ENCODE measurements at regions not wholly inside any gene's neighbourhood (a gene's known extent, or its start where the extent isn't known, plus 50 kb on each side); places are given as distances from the start of the nearest gene placed in this dataset.
"Not testable (repeated sequence)": the region's sequence is repeated elsewhere in the genome, so short reads cannot be mapped to it uniquely, and the experiment has no call there.

DNA sequence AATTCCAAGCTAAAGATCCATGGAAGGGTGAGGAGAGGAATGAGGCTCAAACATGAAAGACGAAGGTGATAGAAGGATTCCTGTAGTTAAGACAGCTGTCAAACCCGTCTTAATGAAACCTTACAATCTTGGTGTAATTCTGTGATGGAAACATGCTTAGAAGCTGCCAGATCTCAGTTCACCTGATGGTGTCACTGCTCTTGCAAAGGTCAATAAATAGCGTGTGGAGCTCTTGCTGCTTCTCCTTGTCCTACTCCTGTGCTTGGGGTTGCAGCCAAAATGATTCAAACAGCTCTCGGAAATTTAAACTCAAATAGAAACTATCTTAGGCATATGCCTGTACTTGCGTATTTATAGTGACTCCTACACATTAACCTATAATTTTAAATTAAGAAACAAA, 1705.0 kb downstream of the OLFM4 start:
- ATAC-seq = no peak

DNA sequence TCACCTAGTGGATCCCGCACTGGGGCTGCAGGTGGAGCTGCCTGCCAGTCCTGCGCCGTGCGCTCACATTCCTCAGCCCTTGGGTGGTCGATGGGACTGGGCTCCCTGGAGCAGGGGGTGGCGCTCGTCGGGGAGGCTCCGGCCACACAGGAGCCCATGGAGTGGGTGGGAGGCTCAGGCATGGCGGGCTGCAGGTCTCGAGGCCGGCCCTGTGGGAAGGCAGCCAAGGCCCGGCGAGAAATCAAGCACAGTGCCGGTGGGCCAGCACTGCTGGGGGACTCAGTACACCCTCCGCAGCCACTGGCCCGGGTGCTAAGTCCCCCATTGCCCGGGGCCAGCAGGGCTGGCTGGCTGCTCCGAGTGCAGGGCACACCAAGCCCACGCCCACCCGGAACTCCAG, 1708.6 kb downstream of the OLFM4 start:
- not testable (repeated sequence) for ATAC-seq

More for the DNA sequence above, 1705.0 kb downstream of the OLFM4 start:
- TF ChIP-seq, protein P1, sequence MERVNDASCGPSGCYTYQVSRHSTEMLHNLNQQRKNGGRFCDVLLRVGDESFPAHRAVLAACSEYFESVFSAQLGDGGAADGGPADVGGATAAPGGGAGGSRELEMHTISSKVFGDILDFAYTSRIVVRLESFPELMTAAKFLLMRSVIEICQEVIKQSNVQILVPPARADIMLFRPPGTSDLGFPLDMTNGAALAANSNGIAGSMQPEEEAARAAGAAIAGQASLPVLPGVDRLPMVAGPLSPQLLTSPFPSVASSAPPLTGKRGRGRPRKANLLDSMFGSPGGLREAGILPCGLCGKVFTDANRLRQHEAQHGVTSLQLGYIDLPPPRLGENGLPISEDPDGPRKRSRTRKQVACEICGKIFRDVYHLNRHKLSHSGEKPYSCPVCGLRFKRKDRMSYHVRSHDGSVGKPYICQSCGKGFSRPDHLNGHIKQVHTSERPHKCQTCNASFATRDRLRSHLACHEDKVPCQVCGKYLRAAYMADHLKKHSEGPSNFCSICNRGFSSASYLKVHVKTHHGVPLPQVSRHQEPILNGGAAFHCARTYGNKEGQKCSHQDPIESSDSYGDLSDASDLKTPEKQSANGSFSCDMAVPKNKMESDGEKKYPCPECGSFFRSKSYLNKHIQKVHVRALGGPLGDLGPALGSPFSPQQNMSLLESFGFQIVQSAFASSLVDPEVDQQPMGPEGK (CRISPR knock-in tag; IDR thresholded peaks at IDR 0.05; ENCODE audit: borderline replicate concordance) = no peak
- TF ChIP-seq, protein P2, sequence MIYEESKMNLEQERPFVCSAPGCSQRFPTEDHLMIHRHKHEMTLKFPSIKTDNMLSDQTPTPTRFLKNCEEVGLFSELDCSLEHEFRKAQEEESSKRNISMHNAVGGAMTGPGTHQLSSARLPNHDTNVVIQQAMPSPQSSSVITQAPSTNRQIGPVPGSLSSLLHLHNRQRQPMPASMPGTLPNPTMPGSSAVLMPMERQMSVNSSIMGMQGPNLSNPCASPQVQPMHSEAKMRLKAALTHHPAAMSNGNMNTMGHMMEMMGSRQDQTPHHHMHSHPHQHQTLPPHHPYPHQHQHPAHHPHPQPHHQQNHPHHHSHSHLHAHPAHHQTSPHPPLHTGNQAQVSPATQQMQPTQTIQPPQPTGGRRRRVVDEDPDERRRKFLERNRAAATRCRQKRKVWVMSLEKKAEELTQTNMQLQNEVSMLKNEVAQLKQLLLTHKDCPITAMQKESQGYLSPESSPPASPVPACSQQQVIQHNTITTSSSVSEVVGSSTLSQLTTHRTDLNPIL (CRISPR knock-in tag; IDR thresholded peaks at IDR 0.05; ENCODE audit: low read depth) = no peak
- TF ChIP-seq ZFP30 (CRISPR knock-in tag; IDR thresholded peaks at IDR 0.05) (no peak), TOX (CRISPR knock-in tag; IDR thresholded peaks at IDR 0.05; ENCODE audit: borderline replicate concordance) (no peak), ZNF8 (CRISPR knock-in tag; IDR thresholded peaks at IDR 0.05) (no peak), ISL1 (CRISPR knock-in tag; IDR thresholded peaks at IDR 0.05) (no peak), SNAI2 (CRISPR knock-in tag; IDR thresholded peaks at IDR 0.05) (no peak), ZNF565 (CRISPR knock-in tag; conservative IDR thresholded peaks at IDR 0.05; ENCODE audit: low read depth) (no peak)
- TF ChIP-seq, protein P3, sequence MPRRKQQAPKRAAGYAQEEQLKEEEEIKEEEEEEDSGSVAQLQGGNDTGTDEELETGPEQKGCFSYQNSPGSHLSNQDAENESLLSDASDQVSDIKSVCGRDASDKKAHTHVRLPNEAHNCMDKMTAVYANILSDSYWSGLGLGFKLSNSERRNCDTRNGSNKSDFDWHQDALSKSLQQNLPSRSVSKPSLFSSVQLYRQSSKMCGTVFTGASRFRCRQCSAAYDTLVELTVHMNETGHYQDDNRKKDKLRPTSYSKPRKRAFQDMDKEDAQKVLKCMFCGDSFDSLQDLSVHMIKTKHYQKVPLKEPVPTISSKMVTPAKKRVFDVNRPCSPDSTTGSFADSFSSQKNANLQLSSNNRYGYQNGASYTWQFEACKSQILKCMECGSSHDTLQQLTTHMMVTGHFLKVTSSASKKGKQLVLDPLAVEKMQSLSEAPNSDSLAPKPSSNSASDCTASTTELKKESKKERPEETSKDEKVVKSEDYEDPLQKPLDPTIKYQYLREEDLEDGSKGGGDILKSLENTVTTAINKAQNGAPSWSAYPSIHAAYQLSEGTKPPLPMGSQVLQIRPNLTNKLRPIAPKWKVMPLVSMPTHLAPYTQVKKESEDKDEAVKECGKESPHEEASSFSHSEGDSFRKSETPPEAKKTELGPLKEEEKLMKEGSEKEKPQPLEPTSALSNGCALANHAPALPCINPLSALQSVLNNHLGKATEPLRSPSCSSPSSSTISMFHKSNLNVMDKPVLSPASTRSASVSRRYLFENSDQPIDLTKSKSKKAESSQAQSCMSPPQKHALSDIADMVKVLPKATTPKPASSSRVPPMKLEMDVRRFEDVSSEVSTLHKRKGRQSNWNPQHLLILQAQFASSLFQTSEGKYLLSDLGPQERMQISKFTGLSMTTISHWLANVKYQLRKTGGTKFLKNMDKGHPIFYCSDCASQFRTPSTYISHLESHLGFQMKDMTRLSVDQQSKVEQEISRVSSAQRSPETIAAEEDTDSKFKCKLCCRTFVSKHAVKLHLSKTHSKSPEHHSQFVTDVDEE (CRISPR knock-in tag; IDR thresholded peaks at IDR 0.05) = no peak
- TF ChIP-seq, protein P4, sequence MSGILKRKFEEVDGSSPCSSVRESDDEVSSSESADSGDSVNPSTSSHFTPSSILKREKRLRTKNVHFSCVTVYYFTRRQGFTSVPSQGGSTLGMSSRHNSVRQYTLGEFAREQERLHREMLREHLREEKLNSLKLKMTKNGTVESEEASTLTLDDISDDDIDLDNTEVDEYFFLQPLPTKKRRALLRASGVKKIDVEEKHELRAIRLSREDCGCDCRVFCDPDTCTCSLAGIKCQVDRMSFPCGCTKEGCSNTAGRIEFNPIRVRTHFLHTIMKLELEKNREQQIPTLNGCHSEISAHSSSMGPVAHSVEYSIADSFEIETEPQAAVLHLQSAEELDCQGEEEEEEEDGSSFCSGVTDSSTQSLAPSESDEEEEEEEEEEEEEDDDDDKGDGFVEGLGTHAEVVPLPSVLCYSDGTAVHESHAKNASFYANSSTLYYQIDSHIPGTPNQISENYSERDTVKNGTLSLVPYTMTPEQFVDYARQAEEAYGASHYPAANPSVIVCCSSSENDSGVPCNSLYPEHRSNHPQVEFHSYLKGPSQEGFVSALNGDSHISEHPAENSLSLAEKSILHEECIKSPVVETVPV (CRISPR knock-in tag; IDR thresholded peaks at IDR 0.05) = no peak
- TF ChIP-seq, protein P5, sequence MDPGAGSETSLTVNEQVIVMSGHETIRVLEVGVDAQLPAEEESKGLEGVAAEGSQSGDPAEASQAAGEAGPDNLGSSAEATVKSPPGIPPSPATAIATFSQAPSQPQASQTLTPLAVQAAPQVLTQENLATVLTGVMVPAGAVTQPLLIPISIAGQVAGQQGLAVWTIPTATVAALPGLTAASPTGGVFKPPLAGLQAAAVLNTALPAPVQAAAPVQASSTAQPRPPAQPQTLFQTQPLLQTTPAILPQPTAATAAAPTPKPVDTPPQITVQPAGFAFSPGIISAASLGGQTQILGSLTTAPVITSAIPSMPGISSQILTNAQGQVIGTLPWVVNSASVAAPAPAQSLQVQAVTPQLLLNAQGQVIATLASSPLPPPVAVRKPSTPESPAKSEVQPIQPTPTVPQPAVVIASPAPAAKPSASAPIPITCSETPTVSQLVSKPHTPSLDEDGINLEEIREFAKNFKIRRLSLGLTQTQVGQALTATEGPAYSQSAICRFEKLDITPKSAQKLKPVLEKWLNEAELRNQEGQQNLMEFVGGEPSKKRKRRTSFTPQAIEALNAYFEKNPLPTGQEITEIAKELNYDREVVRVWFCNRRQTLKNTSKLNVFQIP (CRISPR knock-in tag; IDR thresholded peaks at IDR 0.05; ENCODE audit: borderline replicate concordance, low read depth) = no peak

DNA sequence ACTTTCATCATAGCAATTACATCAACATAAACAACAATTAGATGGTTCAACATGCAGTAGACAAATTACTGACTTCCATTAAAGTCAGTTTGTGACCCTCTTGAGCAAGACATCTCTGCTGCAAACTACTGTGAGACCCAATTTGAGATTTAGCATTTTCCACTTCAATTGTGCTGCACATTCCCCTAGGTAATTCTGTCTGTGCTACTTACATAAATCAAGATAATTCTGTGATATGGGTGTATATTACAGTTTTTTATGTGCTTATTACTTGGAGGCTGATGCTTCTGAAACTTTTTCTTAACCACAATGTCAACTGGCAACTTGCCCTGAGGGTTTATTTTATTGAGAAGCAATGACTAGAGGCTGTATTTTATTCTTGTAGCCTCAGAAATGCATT, 1714.4 kb downstream of the OLFM4 start:
- TF ChIP-seq ZNF565 (CRISPR knock-in tag; conservative IDR thresholded peaks at IDR 0.05; ENCODE audit: low read depth) = no peak
- no peak for TF ChIP-seq ZFP30 (CRISPR knock-in tag; IDR thresholded peaks at IDR 0.05)
- TF ChIP-seq CSDC2 (CRISPR knock-in tag; IDR thresholded peaks at IDR 0.05) = no peak
- no peak for ATAC-seq

DNA sequence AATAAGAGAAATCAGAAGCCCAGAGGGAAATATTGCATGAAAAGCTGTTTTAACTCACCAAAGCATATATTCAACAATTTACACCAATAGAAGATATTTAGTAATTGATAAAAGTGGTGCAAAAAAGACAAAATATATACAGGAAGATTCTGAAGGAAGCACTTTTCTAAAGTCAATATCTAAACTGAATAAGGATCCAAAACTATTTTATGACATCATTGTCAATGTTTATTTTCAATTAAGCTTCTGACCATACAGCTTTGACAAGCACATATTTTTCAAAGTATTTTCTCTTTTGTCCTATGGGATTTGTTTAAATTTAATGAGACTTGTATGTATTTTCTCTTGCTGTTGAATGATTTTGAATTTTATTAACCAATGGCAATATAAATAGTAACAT, 1716.1 kb downstream of the OLFM4 start:
- TF ChIP-seq ISL1 (CRISPR knock-in tag; IDR thresholded peaks at IDR 0.05) (no peak), ZNF70 (CRISPR knock-in tag; IDR thresholded peaks at IDR 0.05) (no peak), ZNF565 (CRISPR knock-in tag; conservative IDR thresholded peaks at IDR 0.05; ENCODE audit: low read depth) (no peak), TCF4 (CRISPR knock-in tag; IDR thresholded peaks at IDR 0.05; ENCODE audit: borderline replicate concordance) (no peak), ARNTL (CRISPR knock-in tag; IDR thresholded peaks at IDR 0.05; ENCODE audit: borderline replicate concordance, low read depth) (no peak), ZFP30 (CRISPR knock-in tag; IDR thresholded peaks at IDR 0.05) (no peak), OSR1 (CRISPR knock-in tag; IDR thresholded peaks at IDR 0.05) (no peak), ZNF8 (CRISPR knock-in tag; IDR thresholded peaks at IDR 0.05) (no peak), CSDC2 (CRISPR knock-in tag; IDR thresholded peaks at IDR 0.05) (no peak), ESRRG (CRISPR knock-in tag; IDR thresholded peaks at IDR 0.05) (no peak), TOX (CRISPR knock-in tag; IDR thresholded peaks at IDR 0.05; ENCODE audit: borderline replicate concordance) (no peak), PPARA (CRISPR knock-in tag; IDR thresholded peaks at IDR 0.05; ENCODE audit: borderline replicate concordance) (no peak)
- TF ChIP-seq, protein P2 (CRISPR knock-in tag; IDR thresholded peaks at IDR 0.05; ENCODE audit: low read depth) = no peak
- ATAC-seq = no peak
